ENCODE measurements at regions not wholly inside any gene's neighbourhood (a gene's known extent, or its start where the extent isn't known, plus 50 kb on each side); places are given as distances from the start of the nearest gene placed in this dataset.

DNA sequence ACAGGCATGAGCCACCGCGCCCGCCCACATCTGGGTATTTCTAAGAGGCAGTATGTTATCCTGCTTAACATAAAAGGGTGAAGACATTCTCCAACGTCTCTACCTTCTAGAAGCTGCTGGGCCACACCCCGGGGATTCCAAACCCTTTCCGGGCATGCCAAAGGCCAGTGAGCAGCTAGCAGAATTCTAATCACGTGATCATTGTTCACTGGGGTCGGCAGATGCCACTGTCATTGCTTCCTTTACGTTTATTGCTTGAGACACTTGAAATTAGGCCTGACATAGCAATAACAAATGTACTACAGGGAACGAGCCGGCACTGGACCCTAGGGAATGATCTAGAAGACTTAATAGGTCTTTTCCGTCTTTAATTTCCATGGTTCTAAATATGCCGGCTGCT, 141.2 kb upstream of the ZFHX3 start:
- Histone ChIP-seq H3K79me2 (no peaks in the 10 kb centered on the region), H3K27me3 (ENCODE audit: control insufficient read depth, insufficient read depth, low read length) (no peaks in the 10 kb centered on the region), H3K9ac (no peak overlapping the region), H2AFZ (no peak overlapping the region), H3K9me3 (ENCODE audit: control insufficient read depth, low read length) (no peaks in the 10 kb centered on the region), H3K4me2 (ENCODE audit: low read length) (no peak overlapping the region), H3K4me3 (ENCODE audit: low read depth, low read length) (no peak overlapping the region), H3K27ac (no peak overlapping the region), H3K4me1 (no peaks in the 10 kb centered on the region), H3K36me3 (ENCODE audit: control insufficient read depth, insufficient read depth, low read length) (no peaks in the 10 kb centered on the region)
- TF ChIP-seq, protein P1, sequence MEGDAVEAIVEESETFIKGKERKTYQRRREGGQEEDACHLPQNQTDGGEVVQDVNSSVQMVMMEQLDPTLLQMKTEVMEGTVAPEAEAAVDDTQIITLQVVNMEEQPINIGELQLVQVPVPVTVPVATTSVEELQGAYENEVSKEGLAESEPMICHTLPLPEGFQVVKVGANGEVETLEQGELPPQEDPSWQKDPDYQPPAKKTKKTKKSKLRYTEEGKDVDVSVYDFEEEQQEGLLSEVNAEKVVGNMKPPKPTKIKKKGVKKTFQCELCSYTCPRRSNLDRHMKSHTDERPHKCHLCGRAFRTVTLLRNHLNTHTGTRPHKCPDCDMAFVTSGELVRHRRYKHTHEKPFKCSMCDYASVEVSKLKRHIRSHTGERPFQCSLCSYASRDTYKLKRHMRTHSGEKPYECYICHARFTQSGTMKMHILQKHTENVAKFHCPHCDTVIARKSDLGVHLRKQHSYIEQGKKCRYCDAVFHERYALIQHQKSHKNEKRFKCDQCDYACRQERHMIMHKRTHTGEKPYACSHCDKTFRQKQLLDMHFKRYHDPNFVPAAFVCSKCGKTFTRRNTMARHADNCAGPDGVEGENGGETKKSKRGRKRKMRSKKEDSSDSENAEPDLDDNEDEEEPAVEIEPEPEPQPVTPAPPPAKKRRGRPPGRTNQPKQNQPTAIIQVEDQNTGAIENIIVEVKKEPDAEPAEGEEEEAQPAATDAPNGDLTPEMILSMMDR (IDR thresholded peaks at IDR 0.05), result no peak

DNA sequence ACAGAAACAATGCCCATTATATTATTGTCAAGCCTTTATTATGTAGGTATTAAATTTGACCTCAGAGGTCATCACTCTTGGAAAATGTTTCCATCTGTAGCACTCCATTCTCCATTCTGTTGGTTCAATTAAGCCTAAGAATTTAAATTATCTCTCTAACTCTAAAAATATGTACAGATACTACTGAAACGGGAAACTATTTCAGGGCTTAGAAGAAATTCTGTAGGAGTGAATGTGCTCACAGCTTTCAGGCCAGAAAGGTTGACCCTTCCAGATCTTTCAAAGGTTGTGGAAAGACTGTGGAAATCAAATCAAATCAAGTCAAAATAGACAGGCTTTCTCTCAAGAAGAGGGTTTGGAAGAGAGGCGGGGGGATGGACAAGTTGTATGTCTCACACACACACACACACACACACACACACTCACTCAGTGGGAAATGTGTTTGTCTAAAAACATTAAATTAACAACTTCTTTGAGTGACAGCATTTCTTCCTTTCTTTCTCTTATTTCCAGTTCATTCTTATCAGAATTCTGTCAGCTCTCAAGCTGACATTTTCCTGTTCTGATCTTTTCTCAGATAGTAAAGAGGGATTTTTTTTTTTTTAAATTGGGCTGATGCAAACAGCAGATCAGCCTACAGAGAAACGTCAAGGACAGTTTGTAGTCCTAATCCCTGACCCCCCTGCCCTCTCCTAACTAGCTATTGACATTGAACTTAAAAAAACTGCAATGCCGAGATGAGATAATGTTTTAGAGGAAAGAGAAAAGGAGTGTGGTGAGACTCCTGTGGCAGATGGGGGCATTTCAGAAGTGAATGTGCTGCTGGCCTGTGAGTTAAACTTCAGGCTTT, 139.0 kb upstream of the ZFHX3 start:
- H3K79me2 ChIP-seq, result no peaks in the 10 kb centered on the region
- H3K4me3 ChIP-seq (ENCODE audit: low read depth, low read length), result no peak overlapping the region
- H3K4me1 ChIP-seq, result no peaks in the 10 kb centered on the region
- H3K9me3 ChIP-seq (ENCODE audit: control insufficient read depth, low read length), result no peaks in the 10 kb centered on the region
- H3K9ac ChIP-seq, result no peak overlapping the region
- no peaks in the 10 kb centered on the region for H3K27me3 ChIP-seq (ENCODE audit: control insufficient read depth, insufficient read depth, low read length)
- no peak overlapping the region for H3K27ac ChIP-seq
- H2AFZ ChIP-seq, result peak overlapping the region; percentile 10
- H3K4me2 ChIP-seq (ENCODE audit: low read length), result no peak overlapping the region
- no peaks in the 10 kb centered on the region for H3K36me3 ChIP-seq (ENCODE audit: control insufficient read depth, insufficient read depth, low read length)
- TF ChIP-seq, protein P1 (IDR thresholded peaks at IDR 0.05), result no peak

- Histone ChIP-seq H3K27ac (no peak overlapping the region), H3K79me2 (no peaks in the 10 kb centered on the region), H3K4me3 (ENCODE audit: low read depth, low read length) (no peak overlapping the region), H3K27me3 (ENCODE audit: control insufficient read depth, insufficient read depth, low read length) (no peaks in the 10 kb centered on the region), H2AFZ (no peak overlapping the region), H3K9ac (no peak overlapping the region), H3K36me3 (ENCODE audit: control insufficient read depth, insufficient read depth, low read length) (no peaks in the 10 kb centered on the region), H3K4me1 (no peaks in the 10 kb centered on the region), H3K4me2 (ENCODE audit: low read length) (no peak overlapping the region), H3K9me3 (ENCODE audit: control insufficient read depth, low read length) (no peaks in the 10 kb centered on the region)
- TF ChIP-seq, protein P1 (IDR thresholded peaks at IDR 0.05), result no peak
Measured at GRCh38 chr16:73185737-73186136, 137.8 kb upstream of the ZFHX3 start.

- H3K9ac ChIP-seq, result no peak overlapping the region
- no peaks in the 10 kb centered on the region for H3K4me1 ChIP-seq
- H3K79me2 ChIP-seq, result no peaks in the 10 kb centered on the region
- no peaks in the 10 kb centered on the region for H3K36me3 ChIP-seq (ENCODE audit: control insufficient read depth, insufficient read depth, low read length)
- H2AFZ ChIP-seq, result no peak overlapping the region
- no peaks in the 10 kb centered on the region for H3K9me3 ChIP-seq (ENCODE audit: control insufficient read depth, low read length)
- H3K27me3 ChIP-seq (ENCODE audit: control insufficient read depth, insufficient read depth, low read length), result no peaks in the 10 kb centered on the region
- H3K4me3 ChIP-seq (ENCODE audit: low read depth, low read length), result no peak overlapping the region
- H3K4me2 ChIP-seq (ENCODE audit: low read length), result no peak overlapping the region
- TF ChIP-seq, protein P1 (IDR thresholded peaks at IDR 0.05), result no peak
- H3K27ac ChIP-seq, result no peak overlapping the region
Measured at GRCh38 chr16:73183611-73184092, 135.7 kb upstream of the ZFHX3 start.
